ENCODE measurements at regions not wholly inside any gene's neighbourhood (a gene's known extent, or its start where the extent isn't known, plus 50 kb on each side); places are given as distances from the start of the nearest gene placed in this dataset.
"Not testable (repeated sequence)": the region's sequence is repeated elsewhere in the genome, so short reads cannot be mapped to it uniquely, and the experiment has no call there.

GRCh38 chr7:39758234-39758970, 135.0 kb downstream of the RALA start:
- Mint-ChIP-seq H3K4me1 (peaks cover 5% of the 10 kb centered on the region), H3K27me3 (no peaks in the 10 kb centered on the region)
- no peak for ATAC-seq (replicated peaks)

GRCh38 chr7:39761449-39761848, 138.1 kb downstream of the RALA start:
- H3K4me1 Mint-ChIP-seq, result no peaks in the 10 kb centered on the region
- H3K36me3 Mint-ChIP-seq (ENCODE audit: low read depth), result no peaks in the 10 kb centered on the region
- H3K27ac Mint-ChIP-seq, result no peak overlapping the region
- no peaks in the 10 kb centered on the region for H3K9me3 Mint-ChIP-seq
- ATAC-seq (replicated peaks), result no peak
- H3K4me3 Mint-ChIP-seq, result no peak overlapping the region
- no peaks in the 10 kb centered on the region for H3K27me3 Mint-ChIP-seq

More at GRCh38 chr7:39758234-39758970, 135.0 kb downstream of the RALA start:
- no peaks in the 10 kb centered on the region for H3K9me3 Mint-ChIP-seq
- no peaks in the 10 kb centered on the region for H3K36me3 Mint-ChIP-seq (ENCODE audit: low read depth)
- no peak overlapping the region for H3K27ac Mint-ChIP-seq
- H3K4me3 Mint-ChIP-seq, result no peak overlapping the region

GRCh38 chr7:39762466-39762865, 139.1 kb downstream of the RALA start:
- not testable (repeated sequence) for H3K27me3 Mint-ChIP-seq; ATAC-seq (replicated peaks); H3K4me3 Mint-ChIP-seq; H3K4me1 Mint-ChIP-seq; H3K27ac Mint-ChIP-seq; H3K9me3 Mint-ChIP-seq; H3K36me3 Mint-ChIP-seq (ENCODE audit: low read depth)

GRCh38 chr7:39762881-39763280, 139.5 kb downstream of the RALA start:
- not testable (repeated sequence) for H3K4me3 Mint-ChIP-seq, H3K27me3 Mint-ChIP-seq, H3K27ac Mint-ChIP-seq

GRCh38 chr7:39765833-39766232, 142.5 kb downstream of the RALA start:
- H3K4me1 Mint-ChIP-seq; H3K9me3 Mint-ChIP-seq; H3K4me3 Mint-ChIP-seq; ATAC-seq (replicated peaks); H3K27ac Mint-ChIP-seq; H3K27me3 Mint-ChIP-seq: not testable (repeated sequence)
- H3K36me3 Mint-ChIP-seq (ENCODE audit: low read depth), result peaks cover 33% of the 10 kb centered on the region

More at GRCh38 chr7:39762881-39763280, 139.5 kb downstream of the RALA start:
- H3K4me1 Mint-ChIP-seq; H3K9me3 Mint-ChIP-seq; ATAC-seq (replicated peaks): not testable (repeated sequence)
- peaks cover 12% of the 10 kb centered on the region for H3K36me3 Mint-ChIP-seq (ENCODE audit: low read depth)

- not testable (repeated sequence) for H3K27ac Mint-ChIP-seq; H3K4me3 Mint-ChIP-seq; ATAC-seq (replicated peaks); H3K4me1 Mint-ChIP-seq; H3K27me3 Mint-ChIP-seq; H3K9me3 Mint-ChIP-seq
- H3K36me3 Mint-ChIP-seq (ENCODE audit: low read depth), result peaks cover 44% of the 10 kb centered on the region
Observed at GRCh38 chr7:39768439-39768838, 145.1 kb downstream of the RALA start.

- H3K27me3 Mint-ChIP-seq; H3K27ac Mint-ChIP-seq; ATAC-seq (replicated peaks); H3K9me3 Mint-ChIP-seq; H3K4me1 Mint-ChIP-seq; H3K4me3 Mint-ChIP-seq: not testable (repeated sequence)
- peaks cover 31% of the 10 kb centered on the region for H3K36me3 Mint-ChIP-seq (ENCODE audit: low read depth)
Observed at GRCh38 chr7:39774341-39774851, 151.0 kb downstream of the RALA start.

GRCh38 chr7:39781557-39781956, 158.2 kb downstream of the RALA start:
- not testable (repeated sequence) for H3K27ac Mint-ChIP-seq; ATAC-seq (replicated peaks); H3K4me1 Mint-ChIP-seq; H3K9me3 Mint-ChIP-seq; H3K4me3 Mint-ChIP-seq; H3K27me3 Mint-ChIP-seq
- peaks cover 45% of the 10 kb centered on the region for H3K36me3 Mint-ChIP-seq (ENCODE audit: low read depth)

- not testable (repeated sequence) for ATAC-seq (replicated peaks); H3K9me3 Mint-ChIP-seq
Observed at GRCh38 chr7:39786440-39786839, 163.1 kb downstream of the RALA start.

GRCh38 chr7:39791035-39791434, 159.0 kb upstream of the CDK13 start:
- H3K27me3 Mint-ChIP-seq, H3K27ac Mint-ChIP-seq: not testable (repeated sequence)
- H3K36me3 Mint-ChIP-seq (ENCODE audit: low read depth), result peaks cover 31% of the 10 kb centered on the region

More at GRCh38 chr7:39786440-39786839, 163.1 kb downstream of the RALA start:
- not testable (repeated sequence) for H3K27ac Mint-ChIP-seq, H3K4me1 Mint-ChIP-seq, H3K4me3 Mint-ChIP-seq, H3K27me3 Mint-ChIP-seq
- H3K36me3 Mint-ChIP-seq (ENCODE audit: low read depth), result peaks cover 33% of the 10 kb centered on the region

GRCh38 chr7:39791911-39792310, 158.1 kb upstream of the CDK13 start:
- ATAC-seq (replicated peaks); H3K27me3 Mint-ChIP-seq; H3K27ac Mint-ChIP-seq: not testable (repeated sequence)

More at GRCh38 chr7:39791035-39791434, 159.0 kb upstream of the CDK13 start:
- H3K4me3 Mint-ChIP-seq; H3K9me3 Mint-ChIP-seq; H3K4me1 Mint-ChIP-seq; ATAC-seq (replicated peaks): not testable (repeated sequence)

GRCh38 chr7:39793026-39793425, 157.0 kb upstream of the CDK13 start:
- H3K27me3 Mint-ChIP-seq; H3K4me1 Mint-ChIP-seq; H3K9me3 Mint-ChIP-seq; H3K27ac Mint-ChIP-seq; H3K4me3 Mint-ChIP-seq; ATAC-seq (replicated peaks): not testable (repeated sequence)
- peaks cover 31% of the 10 kb centered on the region for H3K36me3 Mint-ChIP-seq (ENCODE audit: low read depth)

More at GRCh38 chr7:39791911-39792310, 158.1 kb upstream of the CDK13 start:
- not testable (repeated sequence) for H3K4me1 Mint-ChIP-seq, H3K9me3 Mint-ChIP-seq, H3K4me3 Mint-ChIP-seq
- peaks cover 31% of the 10 kb centered on the region for H3K36me3 Mint-ChIP-seq (ENCODE audit: low read depth)

- H3K4me1 Mint-ChIP-seq; H3K4me3 Mint-ChIP-seq; H3K27ac Mint-ChIP-seq; H3K27me3 Mint-ChIP-seq; H3K9me3 Mint-ChIP-seq; ATAC-seq (replicated peaks): not testable (repeated sequence)
- H3K36me3 Mint-ChIP-seq (ENCODE audit: low read depth), result peaks cover 31% of the 10 kb centered on the region
Observed at GRCh38 chr7:39793851-39794250, 156.2 kb upstream of the CDK13 start.

- not testable (repeated sequence) for H3K9me3 Mint-ChIP-seq; H3K27me3 Mint-ChIP-seq; ATAC-seq (replicated peaks); H3K4me1 Mint-ChIP-seq; H3K4me3 Mint-ChIP-seq; H3K27ac Mint-ChIP-seq
- H3K36me3 Mint-ChIP-seq (ENCODE audit: low read depth), result peaks cover 11% of the 10 kb centered on the region
Observed at GRCh38 chr7:39796947-39797346, 153.1 kb upstream of the CDK13 start.

GRCh38 chr7:39798077-39798476, 152.0 kb upstream of the CDK13 start:
- ATAC-seq (replicated peaks); H3K27me3 Mint-ChIP-seq; H3K4me1 Mint-ChIP-seq; H3K9me3 Mint-ChIP-seq; H3K27ac Mint-ChIP-seq; H3K4me3 Mint-ChIP-seq; H3K36me3 Mint-ChIP-seq (ENCODE audit: low read depth): not testable (repeated sequence)

Measured in activated T-helper 17 cell treated with anti-CD3 and anti-CD28 coated beads, Interleukin-2, amount 50 U/mL, for 72 hours (primary cell).